Lung (tissue), 11 donors: ENCODE measurements at regions not wholly inside any gene's neighbourhood (a gene's known extent, or its start where the extent isn't known, plus 50 kb on each side); places are given as distances from the start of the nearest gene placed in this dataset.

Experiments used
- ATAC-seq: fragments of 200-7000 bp; cut with Tn5 transposase; one replicate; pipeline ENCODE4 v1.9.1; 2020; ENCODE audit warnings: moderate number of reproducible peaks; ENCODE audit not compliant: insufficient read depth, low FRiP score
- DNase-seq, 3 donors: peaks; one replicate each; pipeline ENCODE4 v3.0.0-alpha.2; 2013 to 2017
- H3K27ac ChIP-seq, 2 donors: one replicate each; pipeline ENCODE4 v1.5.1; 2013; ENCODE audit warnings: mild to moderate bottlenecking in 2 of 2, moderate library complexity in 2 of 2, control low read depth in 1 of 2, inconsistent platforms in 1 of 2, low read depth in 1 of 2, low read length in 1 of 2
- H3K27me3 ChIP-seq, 3 donors: one replicate each; pipeline ENCODE4 v1.5.1; 2013; ENCODE audit warnings: low read length in 2 of 3; ENCODE audit not compliant: control insufficient read depth in 3 of 3, insufficient read depth in 3 of 3
- H3K36me3 ChIP-seq, 4 donors: one replicate each; pipeline ENCODE4 v1.5.1; 2013; ENCODE audit warnings: low read length in 4 of 4, mild to moderate bottlenecking in 1 of 4, moderate library complexity in 1 of 4; ENCODE audit not compliant: control insufficient read depth in 4 of 4, insufficient read depth in 4 of 4
- H3K4me1 ChIP-seq, 5 donors: one replicate each; pipeline ENCODE4 v1.5.1; 2013; ENCODE audit warnings: low read length in 5 of 5, mild to moderate bottlenecking in 2 of 5, moderate library complexity in 1 of 5; ENCODE audit not compliant: control insufficient read depth in 5 of 5, insufficient read depth in 5 of 5
- H3K4me3 ChIP-seq: one replicate; pipeline ENCODE4 v1.5.1; 2013; ENCODE audit warnings: mild to moderate bottlenecking, control low read depth, moderate library complexity
- H3K9ac ChIP-seq, 2 donors: one replicate each; pipeline ENCODE4 v1.5.1; 2013; ENCODE audit warnings: low read length in 2 of 2, control low read depth in 1 of 2; ENCODE audit not compliant: insufficient read depth in 1 of 2
- H3K9me3 ChIP-seq, 4 donors: one replicate each; pipeline ENCODE4 v1.5.1; 2013; ENCODE audit warnings: low read length in 3 of 4, mild to moderate bottlenecking in 1 of 4, moderate library complexity in 1 of 4; ENCODE audit not compliant: control insufficient read depth in 4 of 4, insufficient read depth in 3 of 4
- CTCF ChIP-seq: IDR thresholded peaks from 2 replicates; pipeline ENCODE4 v1.5.1; 2012; ENCODE audit warnings: mild to moderate bottlenecking; ENCODE audit errors: control extremely low read depth, extremely low read depth
- WGBS, 2 donors: extraction: QIAGEN DNeasy Blood & Tissue Kit; methylation state at CpG; one replicate each; pipeline ENCODE4 v1.1.7; 2013; 5-methylcytosine and 5-hydroxymethylcytosine counted together
- donor health status: control.
- donor health status: control.
- donor health status: Bipolar disorder and iron deficiency.
- donor health status: healthy.
- donor health status: DM: yes; HTN: yes; CAD: no.

GRCh38 chr15:99916668-99917223, 183.5 kb upstream of the LYSMD4 start:
- H3K9ac ChIP-seq: no peak overlapping the region
- H3K36me3 ChIP-seq: no peaks in the 10 kb centered on the region
- WGBS, 2 donors: 74 to 81% methylated on average over 10 of the region's 10 CpGs
- H3K4me3 ChIP-seq: no peak overlapping the region
- ATAC-seq (no peak), DNase-seq (no peak)
- no peaks in the 10 kb centered on the region for H3K9me3 ChIP-seq
- peaks cover 0 to 8% (median 3%) of the 10 kb centered on the region in 3 donors for H3K27me3 ChIP-seq
- TF ChIP-seq CTCF: no peak
- peaks cover 0 to 15% (median 0%) of the 10 kb centered on the region in 5 donors for H3K4me1 ChIP-seq
- H3K27ac ChIP-seq: no peak overlapping the region

- Histone ChIP-seq H3K4me1 (peaks cover 0 to 15% (median 0%) of the 10 kb centered on the region in 5 donors), H3K27ac (no peak overlapping the region), H3K9ac (no peak overlapping the region), H3K9me3 (no peaks in the 10 kb centered on the region), H3K27me3 (no peaks in the 10 kb centered on the region), H3K36me3 (no peaks in the 10 kb centered on the region), H3K4me3 (no peak overlapping the region)
- DNase-seq (no peak), ATAC-seq (no peak)
- no peak for TF ChIP-seq CTCF
- 75 to 83% methylated on average over 3 of the region's 3 CpGs for WGBS, 2 donors
Observed at GRCh38 chr15:99914723-99915122, 181.5 kb upstream of the LYSMD4 start.

- 53 to 65% methylated on average over 5 of the region's 5 CpGs for WGBS, 2 donors
- no peak for ATAC-seq
- peaks cover 0 to 2% (median 0%) of the 10 kb centered on the region in 4 donors for H3K9me3 ChIP-seq
Observed at GRCh38 chr15:99911816-99912215, 178.6 kb upstream of the LYSMD4 start.

More at GRCh38 chr15:99911816-99912215, 178.6 kb upstream of the LYSMD4 start:
- no peak for TF ChIP-seq CTCF
- no peak overlapping the region for H3K27ac ChIP-seq
- no peaks in the 10 kb centered on the region for H3K27me3 ChIP-seq
- H3K9ac ChIP-seq: no peak overlapping the region
- H3K4me1 ChIP-seq: peaks cover 0 to 7% (median 2%) of the 10 kb centered on the region in 5 donors
- no peak overlapping the region for H3K4me3 ChIP-seq
- H3K36me3 ChIP-seq: no peaks in the 10 kb centered on the region
- peak; percentile 47 to 76 (median 57) for DNase-seq
